ENCODE measurements at regions not wholly inside any gene's neighbourhood (a gene's known extent, or its start where the extent isn't known, plus 50 kb on each side); places are given as distances from the start of the nearest gene placed in this dataset.

DNA sequence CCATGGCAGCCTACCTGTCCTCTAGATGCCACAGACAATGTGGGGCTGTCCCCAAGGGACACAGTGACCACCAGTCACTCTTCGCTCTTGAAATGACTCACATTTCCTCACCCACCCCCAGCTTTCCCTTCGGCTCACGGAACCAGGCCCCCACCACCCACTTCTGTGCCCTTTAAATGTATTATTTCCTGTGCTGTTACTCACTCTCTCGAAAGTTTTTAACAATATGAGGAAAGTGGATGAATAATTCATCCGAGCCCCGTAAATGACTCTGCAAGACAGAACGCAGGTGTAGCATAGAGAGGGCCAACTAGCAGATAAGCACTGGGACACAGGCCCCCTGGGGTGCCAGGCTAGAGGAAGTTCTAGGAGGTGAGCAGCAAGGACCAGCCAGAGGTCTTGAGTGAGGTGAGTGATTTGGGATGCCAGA is 179.5 kb upstream of the TBL1X start:
- TF ChIP-seq, protein P1, sequence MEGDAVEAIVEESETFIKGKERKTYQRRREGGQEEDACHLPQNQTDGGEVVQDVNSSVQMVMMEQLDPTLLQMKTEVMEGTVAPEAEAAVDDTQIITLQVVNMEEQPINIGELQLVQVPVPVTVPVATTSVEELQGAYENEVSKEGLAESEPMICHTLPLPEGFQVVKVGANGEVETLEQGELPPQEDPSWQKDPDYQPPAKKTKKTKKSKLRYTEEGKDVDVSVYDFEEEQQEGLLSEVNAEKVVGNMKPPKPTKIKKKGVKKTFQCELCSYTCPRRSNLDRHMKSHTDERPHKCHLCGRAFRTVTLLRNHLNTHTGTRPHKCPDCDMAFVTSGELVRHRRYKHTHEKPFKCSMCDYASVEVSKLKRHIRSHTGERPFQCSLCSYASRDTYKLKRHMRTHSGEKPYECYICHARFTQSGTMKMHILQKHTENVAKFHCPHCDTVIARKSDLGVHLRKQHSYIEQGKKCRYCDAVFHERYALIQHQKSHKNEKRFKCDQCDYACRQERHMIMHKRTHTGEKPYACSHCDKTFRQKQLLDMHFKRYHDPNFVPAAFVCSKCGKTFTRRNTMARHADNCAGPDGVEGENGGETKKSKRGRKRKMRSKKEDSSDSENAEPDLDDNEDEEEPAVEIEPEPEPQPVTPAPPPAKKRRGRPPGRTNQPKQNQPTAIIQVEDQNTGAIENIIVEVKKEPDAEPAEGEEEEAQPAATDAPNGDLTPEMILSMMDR (conservative IDR thresholded peaks at IDR 0.05; ENCODE audit: low read depth, low read length): no peak
- no peak for TF ChIP-seq EZH2 (IDR thresholded peaks at IDR 0.05; ENCODE audit: low read length, unreplicated experiment)

Measured in PC-3 (cell line).